ENCODE measurements at regions not wholly inside any gene's neighbourhood (a gene's known extent, or its start where the extent isn't known, plus 50 kb on each side); places are given as distances from the start of the nearest gene placed in this dataset.

DNA sequence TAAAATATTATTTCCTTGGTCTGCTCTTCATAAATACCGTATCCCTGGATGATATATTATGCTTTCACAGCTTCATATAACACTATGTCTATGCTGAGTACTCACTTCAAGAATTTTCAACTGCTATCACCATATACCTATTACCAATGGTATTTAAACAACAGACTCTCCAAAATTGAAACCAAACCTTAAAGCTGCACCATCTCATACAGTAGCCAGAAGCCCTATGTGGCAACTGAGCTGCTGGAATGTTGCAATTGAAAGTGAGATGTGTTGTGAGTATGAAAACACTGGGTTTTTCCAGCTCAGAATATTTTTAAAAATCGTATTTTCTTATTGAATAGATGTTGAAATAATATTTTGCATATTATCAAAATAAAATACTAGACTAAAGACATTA lies 130.1 kb upstream of the GOLGA6L6 start:
- Histone ChIP-seq H3K79me1 (ENCODE audit: low read depth, low read length) (no peaks in the 10 kb centered on the region), H2BK15ac (ENCODE audit: low read length) (no peak overlapping the region), H4K91ac (replicated peaks; ENCODE audit: insufficient read length, low read length) (no peak overlapping the region), H3K4me1 (replicated peaks in 1 of 4; ENCODE audit: control insufficient read depth in 3 of 4, insufficient read depth in 4 of 4, low read length in 3 of 4) (no peaks in the 10 kb centered on the region), H3K27ac (ENCODE audit: low read depth, low read length) (no peak overlapping the region), H3K9me3 (ENCODE audit: insufficient read depth in 2 of 2, low read depth in 1 of 2, low read length in 1 of 2) (peaks cover 5 to 9% of the 10 kb centered on the region in 2 experiments; a peak in 2 of 4 replicates), H3K27me3 (replicated peaks in 1 of 4; ENCODE audit: control insufficient read depth in 3 of 4, extremely low read depth in 1 of 4, insufficient read depth in 3 of 4, low read length in 3 of 4) (no peaks in the 10 kb centered on the region), H2BK120ac (replicated peaks; ENCODE audit: low read depth, low read length) (no peak overlapping the region), H3K14ac (ENCODE audit: insufficient read length) (no peak overlapping the region), H3K23me2 (ENCODE audit: low read depth, low read length) (no peaks in the 10 kb centered on the region), H3K36me3 (ENCODE audit: control insufficient read depth in 2 of 4, insufficient read depth in 4 of 4, low read length in 3 of 4) (no peaks in the 10 kb centered on the region), H3K4me2 (ENCODE audit: insufficient read depth in 1 of 2, low read depth in 2 of 2, low read length in 2 of 2) (no peak overlapping the region), H4K8ac (ENCODE audit: extremely low read depth, insufficient read depth, low read length) (no peak overlapping the region), H3K4me3 (ENCODE audit: extremely low read depth in 1 of 4, insufficient read depth in 2 of 4, low read depth in 3 of 4, low read length in 4 of 4) (no peak overlapping the region), H3K56ac (replicated peaks; ENCODE audit: insufficient read length, low read depth, low read length) (no peak overlapping the region), H3K18ac (ENCODE audit: extremely low read depth, low read length) (no peak overlapping the region), H2AFZ (ENCODE audit: low read length) (no peak overlapping the region), H3K79me2 (ENCODE audit: control insufficient read depth in 1 of 2, insufficient read depth in 2 of 2, low read length in 2 of 2) (no peaks in the 10 kb centered on the region), H4K20me1 (replicated peaks in 1 of 2; ENCODE audit: control insufficient read depth in 1 of 2, insufficient read depth in 2 of 2, low read length in 2 of 2) (no peaks in the 10 kb centered on the region), H3K23ac (ENCODE audit: insufficient read length) (no peak overlapping the region), H3K4ac (replicated peaks; ENCODE audit: insufficient read length, low read depth, low read length) (no peak overlapping the region), H2BK5ac (ENCODE audit: low read depth, low read length) (no peak overlapping the region), H3K9ac (replicated peaks in 1 of 4; ENCODE audit: extremely low read depth in 1 of 4, low read depth in 3 of 4, low read length in 3 of 4) (no peak overlapping the region), H2BK12ac (ENCODE audit: low read depth, low read length) (no peak overlapping the region), H2BK20ac (ENCODE audit: low read length) (no peak overlapping the region), H4K5ac (ENCODE audit: insufficient read length, low read depth, low read length) (no peak overlapping the region), H2AK5ac (ENCODE audit: low read depth, low read length) (no peak overlapping the region)
- ChIA-PET POLR2A (ENCODE audit: partially characterized antibody) (no interaction called here), CTCF (ENCODE audit: partially characterized antibody) (no interaction called here)
- WGBS, 2 experiments (ENCODE audit: extremely low coverage in 1 of 2, insufficient coverage in 1 of 2, insufficient read length in 1 of 2, insufficient replicate concordance in 2 of 2, low coverage in 1 of 2, low lambda C conversion rate in 2 of 2, missing lambda C conversion rate in 1 of 2) = 50% methylated on average over 2 of the region's 2 CpGs; no CpG with 5 or more reads in 1 of the 2 experiments
- no peak for FAIRE-seq
- no peak for DNase-seq (ENCODE audit: low read depth in 1 of 2, low spot score in 2 of 2)
- TF ChIP-seq, protein P1, sequence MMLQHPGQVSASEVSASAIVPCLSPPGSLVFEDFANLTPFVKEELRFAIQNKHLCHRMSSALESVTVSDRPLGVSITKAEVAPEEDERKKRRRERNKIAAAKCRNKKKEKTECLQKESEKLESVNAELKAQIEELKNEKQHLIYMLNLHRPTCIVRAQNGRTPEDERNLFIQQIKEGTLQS (IDR thresholded peaks at IDR 0.05; ENCODE audit: insufficient read depth, low read depth, low read length) = no peak
- TF ChIP-seq TBP (IDR thresholded peaks at IDR 0.05; ENCODE audit: low read depth, low read length) = no peak
- no peak for TF ChIP-seq RAD21 (IDR thresholded peaks at IDR 0.05 in 1 of 2, conservative IDR thresholded peaks at IDR 0.05 in 1 of 2; ENCODE audit: low read depth in 2 of 2, low read length in 2 of 2)
- TF ChIP-seq TCF12 (IDR thresholded peaks at IDR 0.05; ENCODE audit: low read depth, low read length) = no peak
- no peak for TF ChIP-seq SIX5 (IDR thresholded peaks at IDR 0.05; ENCODE audit: low read depth, low read length)
- TF ChIP-seq CBX8 (IDR thresholded peaks at IDR 0.05; ENCODE audit: borderline replicate concordance, low read depth, low read length) = no peak
- no peak for TF ChIP-seq NANOG (IDR thresholded peaks at IDR 0.05; ENCODE audit: insufficient read depth, low read depth, low read length, poor library complexity, severe bottlenecking)
- TF ChIP-seq SP1 (IDR thresholded peaks at IDR 0.05; ENCODE audit: low read depth, low read length) = no peak
- no peak for TF ChIP-seq JUND (IDR thresholded peaks at IDR 0.05; ENCODE audit: low read length)
- TF ChIP-seq BRCA1 (IDR thresholded peaks at IDR 0.05; ENCODE audit: low read depth, low read length) = no peak
- no peak for TF ChIP-seq PHF8 (conservative IDR thresholded peaks at IDR 0.05; ENCODE audit: low read depth, low read length)
- no peak for TF ChIP-seq KDM5A (IDR thresholded peaks at IDR 0.05; ENCODE audit: low read length)
- TF ChIP-seq CHD2 (IDR thresholded peaks at IDR 0.05; ENCODE audit: low read length) = no peak
- TF ChIP-seq TEAD4 (IDR thresholded peaks at IDR 0.05; ENCODE audit: low read depth, low read length) = no peak
- no peak for TF ChIP-seq POU5F1 (IDR thresholded peaks at IDR 0.05; ENCODE audit: low read depth, low read length)
- no peak for TF ChIP-seq EGR1 (IDR thresholded peaks at IDR 0.05; ENCODE audit: borderline replicate concordance, low read depth, low read length)

Measured in H1 (cell line).